HG03045 (cell line): ENCODE measurements at regions not wholly inside any gene's neighbourhood (a gene's known extent, or its start where the extent isn't known, plus 50 kb on each side); places are given as distances from the start of the nearest gene placed in this dataset.
"Not testable (repeated sequence)": the region's sequence is repeated elsewhere in the genome, so short reads cannot be mapped to it uniquely, and the experiment has no call there.

ENCODE experiments used
- ATAC-seq: cut with Tn5 transposase; IDR thresholded peaks from one replicate; pipeline ENCODE4 v1.9.1; 2021; ENCODE audit warnings: mild to moderate bottlenecking, moderate library complexity; ENCODE audit not compliant: unreplicated experiment

GRCh38 chrX:39766855-39767254 lies 330.9 kb downstream of the BCOR start:
- no peak for ATAC-seq

- ATAC-seq = no peak
Observed at GRCh38 chrX:39767446-39767845, 330.3 kb downstream of the BCOR start.

GRCh38 chrX:39769748-39770147 lies 328.0 kb downstream of the BCOR start:
- no peak for ATAC-seq

- no peak for ATAC-seq
Observed at GRCh38 chrX:39771089-39771488, 326.7 kb downstream of the BCOR start.

GRCh38 chrX:39772057-39772832 lies 325.5 kb downstream of the BCOR start:
- no peak for ATAC-seq

- ATAC-seq = no peak
Observed at GRCh38 chrX:39773150-39773549, 324.6 kb downstream of the BCOR start.

GRCh38 chrX:39773923-39774773 lies 323.6 kb downstream of the BCOR start:
- ATAC-seq = no peak

GRCh38 chrX:39774774-39775328 lies 322.9 kb downstream of the BCOR start:
- no peak for ATAC-seq

GRCh38 chrX:39777623-39778025 lies 320.1 kb downstream of the BCOR start:
- ATAC-seq = no peak

- ATAC-seq = no peak
Observed at GRCh38 chrX:39779952-39780783, 317.6 kb downstream of the BCOR start.

- no peak for ATAC-seq
Observed at GRCh38 chrX:39782276-39782675, 315.5 kb downstream of the BCOR start.

GRCh38 chrX:39787999-39788398 lies 309.8 kb downstream of the BCOR start:
- ATAC-seq = no peak

GRCh38 chrX:39788521-39788920 lies 309.2 kb downstream of the BCOR start:
- ATAC-seq = no peak

- ATAC-seq = no peak
Observed at GRCh38 chrX:39791691-39792090, 306.1 kb downstream of the BCOR start.

- no peak for ATAC-seq
Observed at GRCh38 chrX:39795605-39796004, 302.2 kb downstream of the BCOR start.

- no peak for ATAC-seq
Observed at GRCh38 chrX:39796856-39797255, 300.9 kb downstream of the BCOR start.

GRCh38 chrX:39798488-39798887 lies 299.3 kb downstream of the BCOR start:
- not testable (repeated sequence) for ATAC-seq

- ATAC-seq = no peak
Observed at GRCh38 chrX:39802354-39802753, 295.4 kb downstream of the BCOR start.

GRCh38 chrX:39802908-39803307 lies 294.9 kb downstream of the BCOR start:
- no peak for ATAC-seq

GRCh38 chrX:39805022-39805421 lies 292.7 kb downstream of the BCOR start:
- no peak for ATAC-seq

- no peak for ATAC-seq
Observed at GRCh38 chrX:39805825-39806224, 291.9 kb downstream of the BCOR start.
